ENCODE measurements at regions not wholly inside any gene's neighbourhood (a gene's known extent, or its start where the extent isn't known, plus 50 kb on each side); places are given as distances from the start of the nearest gene placed in this dataset.

GRCh38 chr4:123144616-123145015 is 222.2 kb upstream of the NUDT6 start:
- Mint-ChIP-seq H3K9me3 (ENCODE audit: unreplicated experiment) (no peaks in the 10 kb centered on the region), H3K4me1 (ENCODE audit: low read depth, unreplicated experiment) (no peaks in the 10 kb centered on the region), H3K36me3 (ENCODE audit: unreplicated experiment) (no peaks in the 10 kb centered on the region), H3K27ac (ENCODE audit: unreplicated experiment) (no peak overlapping the region), H3K4me3 (ENCODE audit: unreplicated experiment) (no peak overlapping the region), H3K27me3 (ENCODE audit: unreplicated experiment) (no peaks in the 10 kb centered on the region)
- TF ChIP-seq CTCF (IDR thresholded peaks at IDR 0.05; ENCODE audit: partially characterized antibody, unreplicated experiment) = no peak
- no peak for DNase-seq

GRCh38 chr4:123158576-123158975 is 236.2 kb upstream of the NUDT6 start:
- Mint-ChIP-seq H3K27ac (ENCODE audit: unreplicated experiment) (no peak overlapping the region), H3K4me1 (ENCODE audit: low read depth, unreplicated experiment) (peaks cover 6% of the 10 kb centered on the region), H3K9me3 (ENCODE audit: unreplicated experiment) (no peaks in the 10 kb centered on the region), H3K36me3 (ENCODE audit: unreplicated experiment) (no peaks in the 10 kb centered on the region), H3K27me3 (ENCODE audit: unreplicated experiment) (peaks cover 3% of the 10 kb centered on the region), H3K4me3 (ENCODE audit: unreplicated experiment) (no peak overlapping the region)
- TF ChIP-seq CTCF (IDR thresholded peaks at IDR 0.05; ENCODE audit: partially characterized antibody, unreplicated experiment) = no peak
- no peak for DNase-seq

- TF ChIP-seq CTCF (IDR thresholded peaks at IDR 0.05; ENCODE audit: partially characterized antibody, unreplicated experiment) = no peak
- Mint-ChIP-seq H3K9me3 (ENCODE audit: unreplicated experiment) (no peaks in the 10 kb centered on the region), H3K27me3 (ENCODE audit: unreplicated experiment) (peaks cover 3% of the 10 kb centered on the region), H3K4me3 (ENCODE audit: unreplicated experiment) (no peak overlapping the region), H3K4me1 (ENCODE audit: low read depth, unreplicated experiment) (peaks cover 6% of the 10 kb centered on the region), H3K36me3 (ENCODE audit: unreplicated experiment) (no peaks in the 10 kb centered on the region), H3K27ac (ENCODE audit: unreplicated experiment) (no peak overlapping the region)
- DNase-seq = no peak
Measured at GRCh38 chr4:123159479-123159878, 237.1 kb upstream of the NUDT6 start.

- H3K36me3 Mint-ChIP-seq (ENCODE audit: unreplicated experiment) = peaks cover 8% of the 10 kb centered on the region
- peaks cover 1% of the 10 kb centered on the region for H3K9me3 Mint-ChIP-seq (ENCODE audit: unreplicated experiment)
- H3K27me3 Mint-ChIP-seq (ENCODE audit: unreplicated experiment) = peaks cover 1% of the 10 kb centered on the region
- no peak for DNase-seq
- no peak overlapping the region for H3K27ac Mint-ChIP-seq (ENCODE audit: unreplicated experiment)
- H3K4me3 Mint-ChIP-seq (ENCODE audit: unreplicated experiment) = no peak overlapping the region
- TF ChIP-seq CTCF (IDR thresholded peaks at IDR 0.05; ENCODE audit: partially characterized antibody, unreplicated experiment) = no peak
- H3K4me1 Mint-ChIP-seq (ENCODE audit: low read depth, unreplicated experiment) = no peaks in the 10 kb centered on the region
Measured at GRCh38 chr4:123162859-123163258, 233.7 kb upstream of the SPRY1 start.

- Mint-ChIP-seq H3K27ac (ENCODE audit: unreplicated experiment) (no peak overlapping the region), H3K9me3 (ENCODE audit: unreplicated experiment) (peaks cover 1% of the 10 kb centered on the region), H3K27me3 (ENCODE audit: unreplicated experiment) (peaks cover 1% of the 10 kb centered on the region), H3K36me3 (ENCODE audit: unreplicated experiment) (peaks cover 8% of the 10 kb centered on the region), H3K4me3 (ENCODE audit: unreplicated experiment) (no peak overlapping the region), H3K4me1 (ENCODE audit: low read depth, unreplicated experiment) (no peaks in the 10 kb centered on the region)
- DNase-seq = no peak
- no peak for TF ChIP-seq CTCF (IDR thresholded peaks at IDR 0.05; ENCODE audit: partially characterized antibody, unreplicated experiment)
Measured at GRCh38 chr4:123163501-123163900, 233.1 kb upstream of the SPRY1 start.
